ENCODE measurements at regions not wholly inside any gene's neighbourhood (a gene's known extent, or its start where the extent isn't known, plus 50 kb on each side); places are given as distances from the start of the nearest gene placed in this dataset.

GRCh38 chr5:142486581-142486980, 161.8 kb upstream of the SPRY4 start:
- TF ChIP-seq POLR2AphosphoS5 (IDR thresholded peaks at IDR 0.05; ENCODE audit: low read depth, low read length) (no peak), REST (IDR thresholded peaks at IDR 0.05; ENCODE audit: insufficient read depth in 1 of 2, low read depth in 2 of 2, low read length in 2 of 2) (no peak), TAF1 (IDR thresholded peaks at IDR 0.05; ENCODE audit: borderline replicate concordance, insufficient read depth, low read length) (no peak), SIN3A (IDR thresholded peaks at IDR 0.05; ENCODE audit: borderline replicate concordance, insufficient read depth, low read length) (no peak), FOXP2 (optimal IDR thresholded peaks at IDR 0.05; ENCODE audit: borderline replicate concordance, extremely low read depth, extremely low read length, insufficient read depth) (no peak)

GRCh38 chr5:142486020-142486419, 161.2 kb upstream of the SPRY4 start:
- no peak for TF ChIP-seq REST (IDR thresholded peaks at IDR 0.05; ENCODE audit: insufficient read depth in 1 of 2, low read depth in 2 of 2, low read length in 2 of 2)
- no peak for TF ChIP-seq TAF1 (IDR thresholded peaks at IDR 0.05; ENCODE audit: borderline replicate concordance, insufficient read depth, low read length)

GRCh38 chr5:142484821-142485387, 160.1 kb upstream of the SPRY4 start:
- TF ChIP-seq FOXP2 (optimal IDR thresholded peaks at IDR 0.05; ENCODE audit: borderline replicate concordance, extremely low read depth, extremely low read length, insufficient read depth) (no peak), TAF1 (IDR thresholded peaks at IDR 0.05; ENCODE audit: borderline replicate concordance, insufficient read depth, low read length) (no peak), REST (IDR thresholded peaks at IDR 0.05; ENCODE audit: insufficient read depth in 1 of 2, low read depth in 2 of 2, low read length in 2 of 2) (no peak), POLR2AphosphoS5 (IDR thresholded peaks at IDR 0.05; ENCODE audit: low read depth, low read length) (no peak), SIN3A (IDR thresholded peaks at IDR 0.05; ENCODE audit: borderline replicate concordance, insufficient read depth, low read length) (no peak)

- TF ChIP-seq REST (IDR thresholded peaks at IDR 0.05; ENCODE audit: insufficient read depth in 1 of 2, low read depth in 2 of 2, low read length in 2 of 2) (no peak), FOXP2 (optimal IDR thresholded peaks at IDR 0.05; ENCODE audit: borderline replicate concordance, extremely low read depth, extremely low read length, insufficient read depth) (no peak)
Measured at GRCh38 chr5:142482207-142482606, 157.4 kb upstream of the SPRY4 start.

- no peak for TF ChIP-seq FOXP2 (optimal IDR thresholded peaks at IDR 0.05; ENCODE audit: borderline replicate concordance, extremely low read depth, extremely low read length, insufficient read depth)
Measured at GRCh38 chr5:142481410-142481809, 156.6 kb upstream of the SPRY4 start.

Data from PFSK-1 (cell line).